GF-D8 (cell line): ENCODE measurements at regions not wholly inside any gene's neighbourhood (a gene's known extent, or its start where the extent isn't known, plus 50 kb on each side); places are given as distances from the start of the nearest gene placed in this dataset.
"Not testable (repeated sequence)": the region's sequence is repeated elsewhere in the genome, so short reads cannot be mapped to it uniquely, and the experiment has no call there.

Experiments used
- DNase-seq: peaks from one replicate; lab custom pipeline; 2025; lab: John Stamatoyannopoulos, UW

DNA sequence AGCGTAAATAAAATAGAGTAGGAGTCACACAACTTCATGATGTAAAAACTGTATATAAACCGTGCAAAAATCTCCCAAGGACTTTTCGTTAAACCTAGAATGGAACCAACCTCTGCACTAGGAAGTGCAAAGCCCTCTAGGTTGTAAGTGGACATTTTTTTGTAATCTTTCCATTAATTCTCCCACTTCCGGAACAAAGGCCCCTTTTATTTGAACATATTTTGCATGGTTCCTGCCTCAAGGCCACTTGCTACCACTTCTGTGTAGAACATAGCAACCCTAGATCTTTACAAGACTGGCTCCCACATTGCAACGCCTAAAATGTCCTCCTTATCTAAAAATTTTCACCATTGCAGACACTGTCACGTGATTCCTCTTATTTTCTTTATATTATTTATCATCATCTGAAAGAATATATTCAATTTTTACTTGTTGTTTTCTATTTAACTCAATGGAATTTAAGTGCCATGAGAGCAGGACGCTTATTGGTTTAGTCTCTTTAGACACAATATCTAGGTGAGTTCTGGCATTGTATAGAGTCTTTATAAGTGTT lies 249.6 kb upstream of the TMEFF2 start:
- DNase-seq = no peak

DNA sequence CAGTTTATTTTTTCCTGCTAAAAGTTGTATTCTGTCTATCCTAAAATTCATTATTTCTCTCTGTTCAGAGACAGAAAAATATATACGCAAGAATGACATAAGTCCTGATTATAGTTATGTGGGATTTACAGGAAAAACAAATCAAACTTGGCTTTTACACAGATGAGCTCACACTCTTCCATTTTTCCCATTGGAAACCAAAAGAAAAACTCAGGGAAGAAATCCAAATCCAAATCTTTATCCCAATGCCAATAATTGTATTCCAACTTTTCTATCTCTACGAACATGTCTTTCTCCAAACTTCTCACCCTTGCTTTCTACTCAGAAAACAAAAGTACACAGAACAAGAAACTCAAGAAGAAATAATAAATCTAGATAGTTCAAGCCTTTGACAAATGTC lies 249.1 kb upstream of the TMEFF2 start:
- no peak for DNase-seq

DNA sequence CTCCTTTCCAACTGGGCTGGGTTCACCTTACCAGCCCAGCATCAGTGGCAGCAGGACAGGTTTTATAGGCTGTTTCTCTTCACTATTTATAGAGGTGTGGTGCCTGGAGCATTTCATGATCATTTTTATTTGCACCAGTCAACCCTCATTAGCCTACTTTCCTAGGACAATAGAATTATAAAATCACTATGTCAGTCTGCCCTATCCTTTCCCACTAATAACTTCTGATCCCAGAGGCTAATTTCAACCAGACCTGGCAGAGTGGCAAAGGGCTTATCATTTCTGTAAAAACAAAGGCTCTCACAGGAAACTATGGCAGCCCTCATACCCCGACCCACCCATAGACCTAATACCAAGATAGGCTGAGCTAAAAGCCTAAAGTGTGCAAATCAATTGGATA lies 243.5 kb upstream of the TMEFF2 start:
- DNase-seq = no peak

GRCh38 chr2:192437653-192438052 lies 242.9 kb upstream of the TMEFF2 start:
- no peak for DNase-seq

DNA sequence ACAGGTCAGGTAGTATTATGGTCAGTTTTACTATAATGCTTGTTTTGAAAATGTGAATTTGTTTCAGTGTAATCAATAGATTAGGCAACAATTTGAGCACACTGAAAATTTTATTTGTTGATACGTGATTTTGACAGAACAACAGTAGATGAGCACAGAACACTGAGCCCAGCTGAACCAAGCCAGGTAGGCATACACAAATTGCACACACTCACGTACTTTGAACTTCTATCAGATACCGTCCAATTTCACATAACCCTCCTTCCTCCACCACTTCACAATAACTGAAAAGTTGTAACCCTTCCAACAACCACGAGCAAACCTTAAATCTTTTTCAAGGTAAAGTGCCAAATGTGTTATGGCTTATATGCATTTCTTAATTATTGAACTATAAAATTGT lies 229.5 kb upstream of the TMEFF2 start:
- DNase-seq = no peak

- no peak for DNase-seq
These were observed 225.1 kb upstream of the TMEFF2 start for GRCh38 chr2:192419786-192420185.

GRCh38 chr2:192416060-192416459 lies 221.3 kb upstream of the TMEFF2 start:
- no peak for DNase-seq

DNA sequence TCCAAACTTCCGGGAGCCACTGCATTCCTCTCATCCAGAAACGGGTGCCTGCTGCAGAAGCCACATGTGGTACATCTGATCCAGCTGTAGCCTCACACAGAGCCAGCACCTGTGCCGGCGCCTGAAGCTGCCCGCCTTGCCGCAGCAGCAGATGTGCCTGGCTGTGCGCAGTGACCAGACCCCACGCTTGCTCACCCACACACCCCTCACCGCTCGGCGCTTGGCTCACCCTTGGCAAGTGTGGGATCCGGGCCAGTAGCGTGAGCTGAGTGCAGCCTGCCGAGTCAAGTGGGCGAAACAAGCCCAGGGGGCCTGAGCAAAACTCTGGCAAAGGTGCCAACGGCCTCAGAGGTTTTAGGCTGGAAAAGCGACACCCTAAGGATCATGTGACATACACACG lies 220.1 kb upstream of the TMEFF2 start:
- DNase-seq = no peak

- no peak for DNase-seq
These were observed 219.3 kb upstream of the TMEFF2 start for GRCh38 chr2:192413812-192414681.

GRCh38 chr2:192412866-192413265 lies 218.1 kb upstream of the TMEFF2 start:
- not testable (repeated sequence) for DNase-seq

DNA sequence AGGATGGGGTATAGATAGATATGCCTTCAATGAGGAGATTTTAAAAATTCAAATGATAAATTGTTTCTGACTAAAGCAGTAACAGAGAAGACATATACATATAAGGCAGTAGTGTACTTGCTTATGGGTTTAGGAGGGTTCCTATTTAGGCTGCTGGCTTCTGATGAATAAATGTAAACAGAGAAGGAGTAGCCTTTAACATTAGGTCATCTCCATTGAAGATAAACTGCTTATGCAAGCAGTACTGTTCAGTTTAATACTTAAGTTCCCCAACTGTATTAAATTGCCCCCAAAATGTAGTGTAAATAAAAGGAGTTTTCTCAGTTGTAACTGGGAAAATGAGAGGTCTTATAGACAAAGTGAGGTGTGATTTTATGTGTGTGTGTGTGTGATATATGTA lies 217.7 kb upstream of the TMEFF2 start:
- no peak for DNase-seq

GRCh38 chr2:192411755-192412154 lies 217.0 kb upstream of the TMEFF2 start:
- no peak for DNase-seq

- DNase-seq = no peak
These were observed 215.6 kb upstream of the TMEFF2 start for GRCh38 chr2:192410319-192410718.

DNA sequence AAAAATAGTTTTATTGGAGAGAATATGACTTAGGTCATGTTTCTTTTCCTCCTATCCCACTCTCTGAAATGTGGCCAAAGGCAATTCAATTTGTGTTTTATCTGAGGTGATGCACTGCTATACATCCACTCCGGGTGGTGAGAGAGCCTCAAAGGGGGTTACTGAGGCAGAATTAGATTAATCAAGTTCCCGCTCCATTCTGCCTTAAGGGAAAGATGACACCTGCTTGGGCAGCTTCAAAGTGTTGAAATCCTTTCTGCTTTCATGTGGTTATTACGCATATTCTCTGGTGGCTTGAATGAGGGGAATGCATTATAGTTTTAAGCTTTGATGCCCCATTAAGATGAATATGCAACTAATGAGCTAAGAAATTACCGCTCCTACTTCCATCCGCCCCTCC lies 213.0 kb upstream of the TMEFF2 start:
- DNase-seq = no peak

- no peak for DNase-seq
These were observed 203.5 kb upstream of the TMEFF2 start for GRCh38 chr2:192398236-192398635.

DNA sequence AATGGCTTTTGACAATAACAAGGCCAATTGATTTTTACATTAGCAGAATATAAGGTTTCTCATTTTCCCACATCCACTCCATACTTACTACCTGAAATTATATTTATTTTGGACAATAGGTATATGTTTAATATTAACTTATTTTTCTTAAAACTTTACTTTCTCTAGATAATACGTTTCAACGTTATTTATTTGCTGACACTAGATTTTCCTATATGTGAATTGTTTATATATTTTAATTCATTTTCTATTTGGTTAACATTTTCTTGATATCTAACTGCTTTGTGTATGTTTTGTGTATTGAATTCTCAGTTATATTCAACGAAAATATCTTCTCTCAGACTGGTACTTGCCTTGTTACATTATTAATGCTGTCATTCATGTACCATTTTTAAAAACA lies 199.9 kb upstream of the TMEFF2 start:
- DNase-seq = no peak

- no peak for DNase-seq
These were observed 196.3 kb upstream of the TMEFF2 start for GRCh38 chr2:192391041-192391440.

- no peak for DNase-seq
These were observed 195.7 kb upstream of the TMEFF2 start for GRCh38 chr2:192390401-192390800.

DNA sequence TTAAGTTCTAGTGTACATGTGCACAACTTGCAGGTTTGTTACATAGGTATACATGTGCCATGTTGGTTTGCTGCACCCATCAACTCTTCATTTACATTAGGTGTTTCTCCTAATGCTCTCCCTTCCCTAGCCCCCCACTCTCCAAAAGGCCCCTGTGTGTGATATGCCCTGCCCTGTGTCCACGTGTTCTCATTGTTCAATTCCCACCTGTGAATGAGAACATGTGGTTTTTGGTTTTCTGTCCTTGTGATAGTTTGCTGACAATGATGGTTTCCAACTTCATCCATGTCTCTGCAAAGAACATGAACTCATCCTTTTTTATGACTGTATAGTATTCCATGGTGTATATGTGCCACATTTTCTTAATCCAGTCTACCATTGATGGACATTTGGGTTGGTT lies 189.5 kb upstream of the TMEFF2 start:
- not testable (repeated sequence) for DNase-seq

- DNase-seq = no peak
These were observed 186.3 kb upstream of the TMEFF2 start for GRCh38 chr2:192381082-192381481.

- no peak for DNase-seq
These were observed 185.0 kb upstream of the TMEFF2 start for GRCh38 chr2:192379736-192380135.

GRCh38 chr2:192377173-192377572 lies 182.4 kb upstream of the TMEFF2 start:
- DNase-seq = no peak

GRCh38 chr2:192373754-192374153 lies 179.0 kb upstream of the TMEFF2 start:
- no peak for DNase-seq

GRCh38 chr2:192373221-192373620 lies 178.5 kb upstream of the TMEFF2 start:
- DNase-seq = no peak
